AG04449 (cell line): ENCODE measurements at regions not wholly inside any gene's neighbourhood (a gene's known extent, or its start where the extent isn't known, plus 50 kb on each side); places are given as distances from the start of the nearest gene placed in this dataset.

Source experiments
- CTCF ChIA-PET: fragments of 350-600 bp; formaldehyde crosslinking; extraction: SDS; loops from one replicate; lab custom pipeline; 2021; ENCODE audit warnings: antibody characterized with exemption; lab: Yijun Ruan, JAX
- POLR2A ChIA-PET: fragments of 400-600, 350-600 bp; formaldehyde crosslinking; extraction: SDS; loops from one replicate; lab custom pipeline; 2020; ENCODE audit warnings: antibody characterized with exemption, inconsistent platforms; lab: Yijun Ruan, JAX
- DNase-seq: peaks from one replicate; pipeline ENCODE4 v3.0.0-alpha.2; 2010; ENCODE audit warnings: low read depth, low spot score
- H3K4me3 ChIP-seq: 2 replicates; pipeline ENCODE4 v1.5.1; 2011; ENCODE audit warnings: low read depth, mild to moderate bottlenecking, control low read depth, low read length
- TF ChIP-seq, protein P1 (sequence below): IDR thresholded peaks from one replicate; pipeline ENCODE4 v1.5.1; 2011; ENCODE audit warnings: mild to moderate bottlenecking, moderate library complexity, low read length, control low read depth, inconsistent platforms; ENCODE audit not compliant: insufficient read depth; ENCODE audit errors: missing control alignments

DNA sequence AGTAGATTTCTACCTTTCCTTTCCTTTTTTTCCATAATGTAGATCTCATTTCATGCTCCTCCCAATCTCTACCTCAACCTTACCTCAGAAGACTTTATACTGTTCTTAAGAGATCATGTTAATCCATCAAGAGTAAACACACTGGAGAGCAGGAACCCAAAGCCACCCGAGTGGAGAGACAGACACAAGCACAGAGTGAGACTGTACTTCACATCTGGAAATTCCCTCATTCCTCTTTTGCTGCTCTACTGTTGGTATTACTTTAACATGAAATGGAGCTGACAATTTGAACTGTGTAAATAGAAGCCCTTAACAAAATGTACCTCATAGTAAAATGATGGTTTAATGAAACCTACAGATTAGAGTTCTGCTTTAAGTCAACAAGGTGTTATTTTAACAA is 105.7 kb upstream of the RASGEF1B start:
- no peak overlapping the region for H3K4me3 ChIP-seq
- POLR2A ChIA-PET: no interaction called here
- no peak for DNase-seq
- TF ChIP-seq, protein P1, sequence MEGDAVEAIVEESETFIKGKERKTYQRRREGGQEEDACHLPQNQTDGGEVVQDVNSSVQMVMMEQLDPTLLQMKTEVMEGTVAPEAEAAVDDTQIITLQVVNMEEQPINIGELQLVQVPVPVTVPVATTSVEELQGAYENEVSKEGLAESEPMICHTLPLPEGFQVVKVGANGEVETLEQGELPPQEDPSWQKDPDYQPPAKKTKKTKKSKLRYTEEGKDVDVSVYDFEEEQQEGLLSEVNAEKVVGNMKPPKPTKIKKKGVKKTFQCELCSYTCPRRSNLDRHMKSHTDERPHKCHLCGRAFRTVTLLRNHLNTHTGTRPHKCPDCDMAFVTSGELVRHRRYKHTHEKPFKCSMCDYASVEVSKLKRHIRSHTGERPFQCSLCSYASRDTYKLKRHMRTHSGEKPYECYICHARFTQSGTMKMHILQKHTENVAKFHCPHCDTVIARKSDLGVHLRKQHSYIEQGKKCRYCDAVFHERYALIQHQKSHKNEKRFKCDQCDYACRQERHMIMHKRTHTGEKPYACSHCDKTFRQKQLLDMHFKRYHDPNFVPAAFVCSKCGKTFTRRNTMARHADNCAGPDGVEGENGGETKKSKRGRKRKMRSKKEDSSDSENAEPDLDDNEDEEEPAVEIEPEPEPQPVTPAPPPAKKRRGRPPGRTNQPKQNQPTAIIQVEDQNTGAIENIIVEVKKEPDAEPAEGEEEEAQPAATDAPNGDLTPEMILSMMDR: no peak
- CTCF ChIA-PET: no interaction called here

DNA sequence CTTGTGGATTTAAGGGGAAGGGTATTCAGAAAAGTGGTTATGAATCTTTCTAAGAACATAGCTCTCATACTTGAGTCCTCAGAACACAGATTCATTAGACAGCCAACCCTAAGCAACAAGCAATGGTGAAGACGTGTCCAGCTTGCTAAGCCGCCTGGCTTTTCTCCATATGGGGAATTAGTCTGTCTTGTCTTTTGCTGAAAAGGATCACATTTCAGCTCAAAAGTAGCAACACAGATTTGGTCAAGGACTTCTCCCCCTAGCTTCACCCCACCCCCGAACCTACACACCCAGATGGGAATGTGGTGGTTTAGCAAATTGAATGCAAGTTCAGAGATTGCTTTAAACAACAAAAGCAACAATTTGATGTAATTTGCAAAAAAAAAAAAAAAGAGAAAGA is 103.3 kb upstream of the RASGEF1B start:
- POLR2A ChIA-PET: no interaction called here

DNA sequence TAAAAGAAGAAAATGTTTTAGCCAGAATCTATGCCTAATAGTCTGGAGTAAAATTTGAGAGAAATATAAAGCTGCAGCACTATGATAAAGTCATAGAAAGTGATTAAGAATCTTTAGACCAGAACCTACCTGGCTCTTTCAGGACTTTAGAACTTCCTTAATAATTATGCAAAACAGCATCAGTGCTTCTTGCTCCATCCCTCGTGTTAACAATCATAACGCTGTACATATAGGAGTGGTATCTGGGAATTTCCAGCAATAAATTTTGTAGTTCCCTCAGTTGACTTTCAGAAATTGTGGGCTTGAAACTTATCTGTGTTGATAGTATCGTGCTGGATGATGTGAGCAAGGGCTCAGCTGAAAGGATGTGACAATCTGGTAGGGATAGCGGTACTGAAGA is 102.1 kb upstream of the RASGEF1B start:
- POLR2A ChIA-PET: no interaction called here
- CTCF ChIA-PET: no interaction called here
- TF ChIP-seq, protein P1: no peak
- no peak overlapping the region for H3K4me3 ChIP-seq
- no peak for DNase-seq

More for the DNA sequence above, 103.3 kb upstream of the RASGEF1B start:
- DNase-seq: no peak
- CTCF ChIA-PET: no interaction called here
- TF ChIP-seq, protein P1: no peak
- H3K4me3 ChIP-seq: no peak overlapping the region

DNA sequence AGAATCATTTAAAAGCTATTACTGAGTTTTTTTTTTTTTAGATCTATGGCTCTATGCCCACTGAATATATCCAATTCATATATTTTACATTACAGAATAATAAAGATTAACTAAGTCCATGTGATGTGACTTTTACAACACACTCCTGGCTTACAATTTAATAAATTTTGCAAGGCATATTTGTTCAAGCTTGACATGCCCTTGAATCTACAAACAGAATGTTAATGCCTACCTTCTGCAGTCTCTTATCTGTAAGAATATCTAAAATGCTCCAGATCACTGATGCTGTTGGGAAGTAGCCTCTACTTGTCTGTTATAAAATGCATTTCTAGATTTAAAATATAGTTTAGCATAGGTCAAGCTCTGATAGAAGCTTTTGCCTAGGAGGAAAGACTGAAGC is 100.7 kb upstream of the RASGEF1B start:
- CTCF ChIA-PET: no interaction called here
- POLR2A ChIA-PET: no interaction called here
- H3K4me3 ChIP-seq: no peak overlapping the region
- TF ChIP-seq, protein P1: no peak
- no peak for DNase-seq

DNA sequence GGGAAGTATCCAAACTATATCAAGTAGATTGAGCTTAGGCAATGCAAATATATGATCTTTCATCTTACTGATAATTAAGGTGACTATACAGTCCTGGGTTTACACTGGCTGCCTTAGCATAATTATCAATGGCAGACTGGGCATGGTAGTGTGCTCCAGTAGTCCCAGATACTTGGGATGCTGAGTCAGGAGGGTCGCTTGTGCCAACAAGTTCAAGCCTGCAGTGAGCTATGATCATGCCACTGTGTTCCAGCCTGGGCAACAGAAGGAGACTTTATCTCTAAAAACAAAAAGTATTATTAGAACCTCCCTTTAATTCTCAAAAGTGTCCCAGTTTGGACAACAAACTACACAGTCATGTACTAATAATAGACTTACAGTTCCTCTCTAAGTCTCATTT is 99.4 kb upstream of the RASGEF1B start:
- ChIA-PET CTCF (no interaction called here), POLR2A (interaction anchor here (0.7 kb wide), 1 partner anchor 19 kb away, joined by 3 read pairs; no protein-coding TSS in a partner anchor)
- no peak overlapping the region for H3K4me3 ChIP-seq
- TF ChIP-seq, protein P1: no peak
- no peak for DNase-seq

DNA sequence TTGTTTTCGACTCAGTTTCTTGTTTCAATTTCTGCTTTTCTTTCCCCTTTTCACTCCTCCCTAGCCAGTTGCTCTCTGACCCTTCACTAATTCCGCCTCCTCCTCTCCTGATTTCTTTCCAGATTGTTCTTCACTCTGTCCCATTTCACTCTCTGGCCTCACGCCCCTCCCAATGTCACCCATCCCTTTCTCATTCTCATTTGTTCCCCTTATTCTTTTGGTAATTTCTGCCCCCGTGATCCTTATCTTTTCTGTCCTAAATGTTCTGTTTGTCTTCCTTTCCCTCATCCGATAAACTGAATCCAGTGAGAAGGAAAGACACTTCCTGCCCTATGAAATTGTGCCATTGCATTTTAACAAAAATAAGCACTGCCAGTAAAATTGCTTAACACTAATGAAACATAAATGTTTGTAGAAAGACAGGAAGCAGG is 94.5 kb upstream of the RASGEF1B start:
- ChIA-PET CTCF (no interaction called here), POLR2A (no interaction called here)
- H3K4me3 ChIP-seq: no peak overlapping the region
- no peak for DNase-seq
- TF ChIP-seq, protein P1: no peak
